Osteocyte (in vitro differentiated cells): ENCODE measurements at regions not wholly inside any gene's neighbourhood (a gene's known extent, or its start where the extent isn't known, plus 50 kb on each side); places are given as distances from the start of the nearest gene placed in this dataset.

ENCODE experiments used
- DNase-seq: peaks from one replicate; pipeline ENCODE4 v3.0.0; 2021; ENCODE audit warnings: mixed read lengths; ENCODE audit not compliant: unreplicated experiment; ENCODE audit errors: extremely low spot score
- H3K27ac Mint-ChIP-seq: one replicate; pipeline ENCODE4 v1.8.0; 2021; ENCODE audit warnings: mild to moderate bottlenecking, mixed read lengths; ENCODE audit not compliant: unreplicated experiment
- H3K27me3 Mint-ChIP-seq: one replicate; pipeline ENCODE4 v1.8.0; 2021; ENCODE audit warnings: mixed read lengths; ENCODE audit not compliant: unreplicated experiment
- H3K36me3 Mint-ChIP-seq: one replicate; pipeline ENCODE4 v1.8.0; 2021; ENCODE audit warnings: mixed read lengths; ENCODE audit not compliant: unreplicated experiment
- H3K4me1 Mint-ChIP-seq: one replicate; pipeline ENCODE4 v1.8.0; 2021; ENCODE audit warnings: mixed read lengths; ENCODE audit not compliant: unreplicated experiment
- H3K4me3 Mint-ChIP-seq: one replicate; pipeline ENCODE4 v1.8.0; 2021; ENCODE audit warnings: mild to moderate bottlenecking, moderate library complexity, mixed read lengths; ENCODE audit not compliant: unreplicated experiment
- H3K9me3 Mint-ChIP-seq: one replicate; pipeline ENCODE4 v1.8.0; 2021; ENCODE audit warnings: mixed read lengths; ENCODE audit not compliant: unreplicated experiment
- CTCF ChIP-seq: fragments of 200-600 bp; sonication (generic); IDR thresholded peaks from 2 replicates; pipeline ENCODE4 v1.5.0; 2021; ENCODE audit warnings: antibody characterized with exemption, mild to moderate bottlenecking, moderate library complexity

- Mint-ChIP-seq H3K4me1 (no peaks in the 10 kb centered on the region), H3K27me3 (no peaks in the 10 kb centered on the region), H3K27ac (no peak overlapping the region), H3K36me3 (no peaks in the 10 kb centered on the region), H3K4me3 (no peak overlapping the region), H3K9me3 (no peaks in the 10 kb centered on the region)
- no peak for TF ChIP-seq CTCF
- no peak for DNase-seq
These were observed 647.7 kb upstream of the ZNF804A start for GRCh38 chr2:183950673-183951072.

- no peaks in the 10 kb centered on the region for H3K4me1 Mint-ChIP-seq
- H3K27ac Mint-ChIP-seq = no peak overlapping the region
- no peaks in the 10 kb centered on the region for H3K36me3 Mint-ChIP-seq
- H3K27me3 Mint-ChIP-seq = no peaks in the 10 kb centered on the region
- no peak overlapping the region for H3K4me3 Mint-ChIP-seq
- no peaks in the 10 kb centered on the region for H3K9me3 Mint-ChIP-seq
- no peak for DNase-seq
- no peak for TF ChIP-seq CTCF
These were observed 646.7 kb upstream of the ZNF804A start for GRCh38 chr2:183951630-183952029.

GRCh38 chr2:183952741-183953140, 645.6 kb upstream of the ZNF804A start:
- H3K36me3 Mint-ChIP-seq = no peaks in the 10 kb centered on the region
- no peaks in the 10 kb centered on the region for H3K9me3 Mint-ChIP-seq
- H3K27ac Mint-ChIP-seq = no peak overlapping the region
- H3K4me3 Mint-ChIP-seq = no peak overlapping the region
- no peak for TF ChIP-seq CTCF
- no peaks in the 10 kb centered on the region for H3K4me1 Mint-ChIP-seq
- no peak for DNase-seq
- H3K27me3 Mint-ChIP-seq = no peaks in the 10 kb centered on the region

- Mint-ChIP-seq H3K36me3 (no peaks in the 10 kb centered on the region), H3K9me3 (no peaks in the 10 kb centered on the region), H3K4me1 (no peaks in the 10 kb centered on the region), H3K27ac (no peak overlapping the region), H3K4me3 (no peak overlapping the region), H3K27me3 (no peaks in the 10 kb centered on the region)
- no peak for TF ChIP-seq CTCF
- no peak for DNase-seq
These were observed 634.7 kb upstream of the ZNF804A start for GRCh38 chr2:183963609-183964008.

- Mint-ChIP-seq H3K9me3 (no peaks in the 10 kb centered on the region), H3K4me3 (no peak overlapping the region)
These were observed 633.8 kb upstream of the ZNF804A start for GRCh38 chr2:183964565-183964964.

More at GRCh38 chr2:183964565-183964964, 633.8 kb upstream of the ZNF804A start:
- no peak for DNase-seq
- Mint-ChIP-seq H3K27me3 (no peaks in the 10 kb centered on the region), H3K27ac (no peak overlapping the region), H3K36me3 (no peaks in the 10 kb centered on the region), H3K4me1 (no peaks in the 10 kb centered on the region)
- no peak for TF ChIP-seq CTCF
